Thyroid gland (tissue), 4 donors: ENCODE measurements at regions not wholly inside any gene's neighbourhood (a gene's known extent, or its start where the extent isn't known, plus 50 kb on each side); places are given as distances from the start of the nearest gene placed in this dataset.

Experiments
- DNase-seq, 2 donors: peaks; one replicate each; pipeline ENCODE4 v3.0.0-alpha.2; 2019
- H3K27ac ChIP-seq, 3 donors: fragments of 200-600 bp; sonication (generic); 1 replicate in 2 of 3; 2 replicates in 1 of 3; pipeline ENCODE4 v1.5.1; 2016 to 2019; ENCODE audit warnings: mild to moderate bottlenecking in 1 of 3, moderate library complexity in 1 of 3
- H3K27me3 ChIP-seq: fragments of 200-600 bp; sonication (generic); one replicate; pipeline ENCODE4 v1.5.1; 2019
- H3K36me3 ChIP-seq, 2 donors: fragments of 200-600 bp; sonication (generic); one replicate each; pipeline ENCODE4 v1.5.1; 2016 to 2019
- H3K4me1 ChIP-seq, 2 donors: fragments of 200-600 bp; sonication (generic); one replicate each; pipeline ENCODE4 v1.5.1; 2017 to 2019
- H3K4me3 ChIP-seq, 3 donors: fragments of 200-600 bp; sonication (generic); replicated peaks in 1 of 3; 1 replicate in 2 of 3; 2 replicates in 1 of 3; pipeline ENCODE4 v1.5.1; 2016; ENCODE audit warnings: mild to moderate bottlenecking in 1 of 3
- H3K9me3 ChIP-seq: fragments of 200-600 bp; sonication (generic); one replicate; pipeline ENCODE4 v1.5.1; 2017
- POLR2A ChIP-seq, 2 donors: fragments of 450-650 bp; IDR thresholded peaks; one replicate each; pipeline ENCODE4 v1.6.1; 2017; ENCODE audit warnings: antibody characterized with exemption in 2 of 2, mild to moderate bottlenecking in 2 of 2, moderate library complexity in 1 of 2
- WGBS, 2 donors: methylation state at CpG; one replicate each; pipeline ENCODE4 v1.1.5; 2017; 5-methylcytosine and 5-hydroxymethylcytosine counted together
- intact Hi-C: fragments of 100-400 bp; cut with DNase I; formaldehyde crosslinking; loops from one replicate; pipeline ENCODE4 v1.15.1; 2023
- TF ChIP-seq, protein P1 (sequence below), 6 experiments: fragments of 200-600 bp in 3 of 6; fragments of 450-650 bp in 3 of 6; sonication (generic) in 3 of 6; IDR thresholded peaks; one replicate each; pipeline ENCODE4 v1.5.1; 2016 to 2019; ENCODE audit warnings: antibody characterized with exemption in 6 of 6, mild to moderate bottlenecking in 2 of 6, inconsistent platforms in 1 of 6, moderate library complexity in 1 of 6

- TF ChIP-seq POLR2A (IDR thresholded peaks at IDR 0.05) = no peak
- TF ChIP-seq, protein P1, sequence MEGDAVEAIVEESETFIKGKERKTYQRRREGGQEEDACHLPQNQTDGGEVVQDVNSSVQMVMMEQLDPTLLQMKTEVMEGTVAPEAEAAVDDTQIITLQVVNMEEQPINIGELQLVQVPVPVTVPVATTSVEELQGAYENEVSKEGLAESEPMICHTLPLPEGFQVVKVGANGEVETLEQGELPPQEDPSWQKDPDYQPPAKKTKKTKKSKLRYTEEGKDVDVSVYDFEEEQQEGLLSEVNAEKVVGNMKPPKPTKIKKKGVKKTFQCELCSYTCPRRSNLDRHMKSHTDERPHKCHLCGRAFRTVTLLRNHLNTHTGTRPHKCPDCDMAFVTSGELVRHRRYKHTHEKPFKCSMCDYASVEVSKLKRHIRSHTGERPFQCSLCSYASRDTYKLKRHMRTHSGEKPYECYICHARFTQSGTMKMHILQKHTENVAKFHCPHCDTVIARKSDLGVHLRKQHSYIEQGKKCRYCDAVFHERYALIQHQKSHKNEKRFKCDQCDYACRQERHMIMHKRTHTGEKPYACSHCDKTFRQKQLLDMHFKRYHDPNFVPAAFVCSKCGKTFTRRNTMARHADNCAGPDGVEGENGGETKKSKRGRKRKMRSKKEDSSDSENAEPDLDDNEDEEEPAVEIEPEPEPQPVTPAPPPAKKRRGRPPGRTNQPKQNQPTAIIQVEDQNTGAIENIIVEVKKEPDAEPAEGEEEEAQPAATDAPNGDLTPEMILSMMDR (IDR thresholded peaks at IDR 0.05) = no peak
- no peaks in the 10 kb centered on the region for H3K27me3 ChIP-seq
- H3K36me3 ChIP-seq = no peaks in the 10 kb centered on the region
- no peaks in the 10 kb centered on the region for H3K9me3 ChIP-seq
- intact Hi-C loops = no loop called here
- no peak overlapping the region for H3K4me3 ChIP-seq
- 92 to 95% methylated on average over 2 of the region's 2 CpGs for WGBS, 2 donors
- no peak for DNase-seq
- H3K27ac ChIP-seq = no peak overlapping the region
- peaks cover 3 to 13% of the 10 kb centered on the region in 2 donors for H3K4me1 ChIP-seq
These were observed 520.9 kb downstream of the KLF5 start for GRCh38 chr13:73579574-73580274.

GRCh38 chr13:73578251-73578875 lies 519.6 kb downstream of the KLF5 start:
- TF ChIP-seq POLR2A (IDR thresholded peaks at IDR 0.05) = no peak
- TF ChIP-seq, protein P1 (IDR thresholded peaks at IDR 0.05) = no peak
- no peak overlapping the region for H3K27ac ChIP-seq
- H3K4me3 ChIP-seq = no peak overlapping the region
- no peaks in the 10 kb centered on the region for H3K9me3 ChIP-seq
- H3K4me1 ChIP-seq = peaks cover 3 to 13% of the 10 kb centered on the region in 2 donors
- intact Hi-C loops = no loop called here
- no peak for DNase-seq
- WGBS, 2 donors = 69 to 77% methylated on average over 6 of the region's 6 CpGs
- no peaks in the 10 kb centered on the region for H3K27me3 ChIP-seq
- H3K36me3 ChIP-seq = no peaks in the 10 kb centered on the region

DNA sequence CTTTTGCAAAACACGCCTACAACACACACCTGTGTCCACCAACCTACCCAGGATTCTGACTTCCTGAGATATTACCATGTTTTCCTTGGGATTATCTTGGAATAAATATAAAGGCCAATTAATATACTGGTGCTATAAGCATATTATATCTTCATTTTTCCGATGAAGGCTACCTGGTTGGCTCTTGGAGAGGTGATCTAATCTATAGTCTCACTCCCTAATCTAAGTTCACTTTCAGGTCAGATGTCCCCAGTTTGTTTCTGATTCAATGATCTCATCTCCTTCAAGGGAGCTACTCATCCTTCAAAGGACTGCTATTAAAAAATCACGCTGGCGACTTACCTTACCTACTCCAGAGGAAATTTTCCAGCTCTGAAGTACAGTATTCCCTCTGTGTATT lies 517.5 kb downstream of the KLF5 start:
- intact Hi-C loops = no loop called here
- H3K9me3 ChIP-seq = no peaks in the 10 kb centered on the region
- TF ChIP-seq, protein P1 (IDR thresholded peaks at IDR 0.05) = no peak
- TF ChIP-seq POLR2A (IDR thresholded peaks at IDR 0.05) = no peak
- 53 to 65% methylated on average over 4 of the region's 4 CpGs for WGBS, 2 donors
- no peaks in the 10 kb centered on the region for H3K36me3 ChIP-seq
- no peaks in the 10 kb centered on the region for H3K27me3 ChIP-seq
- H3K4me3 ChIP-seq = no peak overlapping the region
- peaks cover 3 to 10% of the 10 kb centered on the region in 2 donors for H3K4me1 ChIP-seq
- no peak overlapping the region for H3K27ac ChIP-seq
- no peak for DNase-seq

DNA sequence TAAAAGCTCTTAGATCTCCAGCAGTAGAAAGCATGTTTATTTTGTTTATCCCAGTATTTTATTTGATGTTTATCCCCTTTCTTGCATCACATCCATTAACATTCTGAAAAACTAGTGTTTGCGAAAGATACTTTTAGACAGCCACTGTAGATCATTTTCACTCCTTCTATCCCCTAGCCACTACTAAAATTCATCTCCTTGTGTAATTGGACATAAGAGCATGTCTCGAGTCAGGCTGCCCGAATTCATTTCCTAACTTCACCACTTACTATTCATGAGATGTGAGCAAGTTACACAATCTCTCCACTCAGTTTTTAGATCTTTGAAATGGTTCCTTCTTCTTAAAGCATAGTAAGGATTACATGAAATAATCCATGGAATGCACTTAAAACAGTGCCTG lies 514.0 kb downstream of the KLF5 start:
- no peak overlapping the region for H3K27ac ChIP-seq
- no peaks in the 10 kb centered on the region for H3K4me1 ChIP-seq
- no peaks in the 10 kb centered on the region for H3K9me3 ChIP-seq
- intact Hi-C loops = no loop called here
- DNase-seq = no peak
- H3K27me3 ChIP-seq = no peaks in the 10 kb centered on the region
- no peaks in the 10 kb centered on the region for H3K36me3 ChIP-seq
- 52 to 68% methylated on average over 3 of the region's 3 CpGs for WGBS, 2 donors
- no peak for TF ChIP-seq POLR2A (IDR thresholded peaks at IDR 0.05)
- TF ChIP-seq, protein P1 (IDR thresholded peaks at IDR 0.05) = no peak
- H3K4me3 ChIP-seq = no peak overlapping the region

GRCh38 chr13:73571376-73571775 lies 512.6 kb downstream of the KLF5 start:
- WGBS, 2 donors = 78 to 83% methylated on average over 1 of the region's 1 CpG
- H3K4me3 ChIP-seq = no peak overlapping the region
- intact Hi-C loops = no loop called here
- TF ChIP-seq, protein P1 (IDR thresholded peaks at IDR 0.05) = no peak
- DNase-seq = no peak
- no peaks in the 10 kb centered on the region for H3K4me1 ChIP-seq
- no peak overlapping the region for H3K27ac ChIP-seq
- no peaks in the 10 kb centered on the region for H3K27me3 ChIP-seq
- no peaks in the 10 kb centered on the region for H3K36me3 ChIP-seq
- no peaks in the 10 kb centered on the region for H3K9me3 ChIP-seq
